HepG2 (cell line): ENCODE measurements at regions not wholly inside any gene's neighbourhood (a gene's known extent, or its start where the extent isn't known, plus 50 kb on each side); places are given as distances from the start of the nearest gene placed in this dataset.

Experiments
- ATAC-seq: fragments of 200-7000 bp; cut with Tn5 transposase; 3 replicates; pipeline ENCODE4 v1.9.1; 2020; ENCODE audit warnings: mild to moderate bottlenecking, moderate library complexity
- BruUV-seq: library from RNA; stranded (reverse); fragments of 400-500 nt; replicated peaks from 2 replicates; lab custom pipeline; 2021; lab: Mats Ljungman, UMichigan
- CTCF ChIA-PET: fragments of 300-600 bp; formaldehyde crosslinking; extraction: SDS; loops from one replicate; lab custom pipeline; 2021; ENCODE audit warnings: low total read pairs, inconsistent platforms, low intra/inter-chr PET ratio; lab: Yijun Ruan, JAX
- POLR2A ChIA-PET: fragments of 350-600 bp; sonication (Branson Sonifier 250); formaldehyde crosslinking; loops from one replicate; lab custom pipeline; 2020; ENCODE audit warnings: antibody characterized with exemption, inconsistent platforms; lab: Yijun Ruan, JAX
- DNase-seq: peaks from one replicate; pipeline ENCODE4 v3.0.0-alpha.2; 2015; ENCODE audit warnings: low spot score
- FAIRE-seq: peaks from 3 replicates; lab custom pipeline; 2011; peaks lifted over from hg19 to GRCh38; lab: Jason Lieb, UNC
- H2AFZ ChIP-seq: one replicate; pipeline ENCODE4 v1.6.1; 2011; ENCODE audit warnings: low read length, inconsistent platforms
- H3K27ac ChIP-seq: fragments of 300-600 bp; 3 replicates; pipeline ENCODE4 v1.8.0; 2011; ENCODE audit warnings: mixed run types, mild to moderate bottlenecking, mixed read lengths, low read length, inconsistent platforms; ENCODE audit not compliant: insufficient read depth; ENCODE audit errors: extremely low read length
- H3K27me3 ChIP-seq, 2 experiments: fragments of 200-600 bp in 1 of 2; 2 replicates in 1 of 2; 3 replicates in 1 of 2; pipeline versions ENCODE4 v1.6.0 to v1.8.0; 2011; ENCODE audit warnings: low read length in 2 of 2, mild to moderate bottlenecking in 2 of 2, moderate library complexity in 2 of 2, inconsistent platforms in 1 of 2; ENCODE audit not compliant: insufficient read depth in 2 of 2, control insufficient read depth in 1 of 2
- H3K36me3 ChIP-seq, 2 experiments: fragments of 200-600 bp in 1 of 2; replicated peaks in 1 of 2; 2 replicates in 1 of 2; 3 replicates in 1 of 2; pipeline versions ENCODE4 v1.5.1 to v1.8.0; 2011; ENCODE audit warnings: low read length in 2 of 2, inconsistent platforms in 1 of 2; ENCODE audit not compliant: insufficient read depth in 2 of 2, control insufficient read depth in 1 of 2
- H3K4me1 ChIP-seq: 2 replicates; pipeline ENCODE4 v1.5.1; 2012; ENCODE audit warnings: low read length, inconsistent platforms; ENCODE audit not compliant: insufficient read depth
- H3K4me2 ChIP-seq: 2 replicates; pipeline ENCODE4 v1.6.0; 2011; ENCODE audit warnings: low read depth, low read length, inconsistent platforms
- H3K4me3 ChIP-seq, 3 experiments: fragments of 200-600 bp in 1 of 3; sonication (generic), shearing (Covaris generic) in 1 of 3; replicated peaks in 1 of 3; 2 replicates each; pipeline ENCODE4 v1.5.1; 2011 to 2016; ENCODE audit warnings: low read length in 3 of 3, inconsistent platforms in 2 of 3, low read depth in 2 of 3, mild to moderate bottlenecking in 2 of 3, control low read depth in 1 of 3, mixed read lengths in 1 of 3; ENCODE audit not compliant: insufficient read depth in 1 of 3
- H3K79me2 ChIP-seq: one replicate; pipeline ENCODE4 v1.6.1; 2011; ENCODE audit warnings: low read length, inconsistent platforms; ENCODE audit not compliant: insufficient read depth
- H3K9ac ChIP-seq: 2 replicates; pipeline ENCODE4 v1.6.0; 2011; ENCODE audit warnings: mild to moderate bottlenecking, low read depth, low read length, inconsistent platforms; ENCODE audit not compliant: insufficient read depth
- H3K9me3 ChIP-seq: 2 replicates; pipeline ENCODE4 v1.5.1; 2012; ENCODE audit warnings: mild to moderate bottlenecking, low read length
- H4K20me1 ChIP-seq: 2 replicates; pipeline ENCODE4 v1.6.0; 2011; ENCODE audit warnings: inconsistent platforms, mild to moderate bottlenecking, low read length, moderate library complexity; ENCODE audit not compliant: insufficient read depth
- AGO1 ChIP-seq: fragments of 200-400 bp; formaldehyde crosslinking; IDR thresholded peaks from 2 replicates; pipeline ENCODE4 v1.6.1; 2017; ENCODE audit warnings: mild to moderate bottlenecking, low read depth, low read length, moderate library complexity; ENCODE audit not compliant: poor library complexity, severe bottlenecking
- CEBPB ChIP-seq: IDR thresholded peaks from 2 replicates; pipeline ENCODE4 v1.6.1; 2011; ENCODE audit warnings: low read depth, low read length, improper control_type of control experiment, borderline replicate concordance
- EHMT2 ChIP-seq: fragments of 200-600 bp; sonication (generic); IDR thresholded peaks from 2 replicates; pipeline ENCODE4 v1.7.0; 2017; ENCODE audit warnings: antibody characterized with exemption, low read depth, low read length, borderline replicate concordance
- HCFC1 ChIP-seq: fragments of 150-350 bp; IDR thresholded peaks from 2 replicates; pipeline ENCODE4 v1.6.1; 2014; ENCODE audit warnings: low read depth, low read length
- PRMT3 ChIP-seq: sonication (generic); formaldehyde crosslinking; IDR thresholded peaks from 2 replicates; pipeline ENCODE4 v1.8.1; 2022; ENCODE audit warnings: low read depth, mild to moderate bottlenecking, moderate library complexity, missing genetic modification reagents, borderline replicate concordance
- TAF15 ChIP-seq: fragments of 200-400 bp; formaldehyde crosslinking; IDR thresholded peaks from one replicate; pipeline ENCODE4 v1.6.1; 2018; ENCODE audit warnings: mild to moderate bottlenecking, low read depth, low read length; ENCODE audit not compliant: poor library complexity, severe bottlenecking
- ZNF251 ChIP-seq: sonication (generic); formaldehyde crosslinking; IDR thresholded peaks from 2 replicates; pipeline ENCODE4 v1.9.0; 2021; ENCODE audit warnings: mild to moderate bottlenecking, missing genetic modification reagents
- ZNF3 ChIP-seq: IDR thresholded peaks from 2 replicates; pipeline ENCODE4 v1.7.0; 2017; ENCODE audit warnings: inconsistent platforms
- ZNF331 ChIP-seq: sonication (generic); formaldehyde crosslinking; IDR thresholded peaks from 2 replicates; pipeline ENCODE4 v1.4.0; 2020; ENCODE audit warnings: missing genetic modification reagents
- WGBS: methylation state at CpG from one replicate; pipeline ENCODE4 v1.1.6; 2017; ENCODE audit warnings: low lambda C conversion rate; 5-methylcytosine and 5-hydroxymethylcytosine counted together
- in situ Hi-C: cut with HindIII; loops from 2 replicates; pipeline ENCODE4 v1.10.0; 2017; ENCODE audit warnings: low pct_unique_long_range_greater_than_20kb; ENCODE audit not compliant: extremely low pct_ligation_motif_present
- intact Hi-C: fragments of 100-400 bp; cut with micrococcal nuclease; formaldehyde crosslinking; loops from one replicate; pipeline ENCODE4 v1.10.0; 2022; ENCODE audit not compliant: unreplicated experiment
- TF ChIP-seq, protein P1 (sequence below): sonication (generic); formaldehyde crosslinking; IDR thresholded peaks from 2 replicates; pipeline ENCODE4 v1.4.0; 2020; ENCODE audit warnings: missing genetic modification reagents
- TF ChIP-seq, protein P2 (sequence below): sonication (generic); formaldehyde crosslinking; IDR thresholded peaks from 2 replicates; pipeline ENCODE4 v1.5.0; 2020; ENCODE audit warnings: missing genetic modification reagents
- TF ChIP-seq, protein P3 (sequence below): sonication (generic); formaldehyde crosslinking; IDR thresholded peaks from 2 replicates; pipeline ENCODE4 v1.8.0; 2022; ENCODE audit warnings: mild to moderate bottlenecking, missing genetic modification reagents, moderate library complexity
- TF ChIP-seq, protein P4 (sequence below): sonication (generic); formaldehyde crosslinking; IDR thresholded peaks from 2 replicates; pipeline ENCODE4 v1.8.0; 2022; ENCODE audit warnings: mild to moderate bottlenecking, missing genetic modification reagents
- TF ChIP-seq, protein P5 (sequence below): sonication (generic); formaldehyde crosslinking; IDR thresholded peaks from 2 replicates; pipeline ENCODE4 v1.8.1; 2023; ENCODE audit warnings: missing genetic modification reagents, mild to moderate bottlenecking, borderline replicate concordance
- TF ChIP-seq, protein P6 (sequence below): sonication (generic); formaldehyde crosslinking; IDR thresholded peaks from 2 replicates; pipeline ENCODE4 v1.4.0; 2020; ENCODE audit warnings: mild to moderate bottlenecking, missing genetic modification reagents, borderline replicate concordance

DNA sequence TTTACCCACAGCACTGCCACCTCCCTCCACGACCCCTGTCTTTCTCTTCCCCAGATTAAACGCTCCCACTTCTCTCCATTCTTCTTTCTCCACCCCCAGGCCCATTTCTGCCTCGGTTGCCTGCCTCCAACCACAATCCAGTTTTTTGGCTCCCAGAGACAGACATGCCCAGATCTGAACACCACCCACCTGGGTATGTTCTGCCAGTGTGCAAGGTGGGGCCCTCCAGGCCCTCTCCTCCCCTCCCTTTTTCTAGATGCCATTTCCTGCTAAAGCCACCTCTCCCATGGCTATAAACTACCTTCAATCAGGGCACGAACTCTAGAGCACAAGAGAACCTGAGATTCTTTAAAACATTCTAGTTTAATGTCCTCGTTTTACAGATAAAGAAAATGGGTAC, 63.3 kb downstream of the IRF2BPL start:
- H3K4me2 ChIP-seq = no peak overlapping the region
- POLR2A ChIA-PET = no interaction called here
- CTCF ChIA-PET = no interaction called here
- H3K79me2 ChIP-seq = no peaks in the 10 kb centered on the region
- no peak overlapping the region for H3K9ac ChIP-seq
- no TSS peak for BruUV-seq
- no peaks in the 10 kb centered on the region for H3K36me3 ChIP-seq
- FAIRE-seq = no peak
- in situ Hi-C loops = loop anchor here (5.0 kb wide), 1 partner anchor 77 kb away; no protein-coding TSS in a partner anchor
- DNase-seq = no peak
- H2AFZ ChIP-seq = no peak overlapping the region
- H3K4me1 ChIP-seq = peaks cover 83% of the 10 kb centered on the region
- no peaks in the 10 kb centered on the region for H3K9me3 ChIP-seq
- no peak overlapping the region for H3K27ac ChIP-seq
- no peak for ATAC-seq
- intact Hi-C loops = loop anchor here (10.0 kb wide), 1 partner anchor 50 kb away; no protein-coding TSS in a partner anchor
- no peak overlapping the region for H3K4me3 ChIP-seq
- no peaks in the 10 kb centered on the region for H4K20me1 ChIP-seq
- WGBS = 76% methylated on average over 5 of the region's 5 CpGs
- no peaks in the 10 kb centered on the region for H3K27me3 ChIP-seq
- TF ChIP-seq TAF15 (no peak), PRMT3 (CRISPR knock-in tag) (no peak), ZNF251 (CRISPR knock-in tag) (no peak), ZNF331 (CRISPR knock-in tag) (no peak), EHMT2 (no peak), AGO1 (no peak), CEBPB (no peak), HCFC1 (no peak), ZNF3 (CRISPR knock-in tag) (no peak)
- TF ChIP-seq, protein P1, sequence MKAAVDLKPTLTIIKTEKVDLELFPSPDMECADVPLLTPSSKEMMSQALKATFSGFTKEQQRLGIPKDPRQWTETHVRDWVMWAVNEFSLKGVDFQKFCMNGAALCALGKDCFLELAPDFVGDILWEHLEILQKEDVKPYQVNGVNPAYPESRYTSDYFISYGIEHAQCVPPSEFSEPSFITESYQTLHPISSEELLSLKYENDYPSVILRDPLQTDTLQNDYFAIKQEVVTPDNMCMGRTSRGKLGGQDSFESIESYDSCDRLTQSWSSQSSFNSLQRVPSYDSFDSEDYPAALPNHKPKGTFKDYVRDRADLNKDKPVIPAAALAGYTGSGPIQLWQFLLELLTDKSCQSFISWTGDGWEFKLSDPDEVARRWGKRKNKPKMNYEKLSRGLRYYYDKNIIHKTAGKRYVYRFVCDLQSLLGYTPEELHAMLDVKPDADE (CRISPR knock-in tag) = no peak
- TF ChIP-seq, protein P2, sequence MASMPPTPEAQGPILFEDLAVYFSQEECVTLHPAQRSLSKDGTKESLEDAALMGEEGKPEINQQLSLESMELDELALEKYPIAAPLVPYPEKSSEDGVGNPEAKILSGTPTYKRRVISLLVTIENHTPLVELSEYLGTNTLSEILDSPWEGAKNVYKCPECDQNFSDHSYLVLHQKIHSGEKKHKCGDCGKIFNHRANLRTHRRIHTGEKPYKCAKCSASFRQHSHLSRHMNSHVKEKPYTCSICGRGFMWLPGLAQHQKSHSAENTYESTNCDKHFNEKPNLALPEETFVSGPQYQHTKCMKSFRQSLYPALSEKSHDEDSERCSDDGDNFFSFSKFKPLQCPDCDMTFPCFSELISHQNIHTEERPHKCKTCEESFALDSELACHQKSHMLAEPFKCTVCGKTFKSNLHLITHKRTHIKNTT (CRISPR knock-in tag) = no peak
- TF ChIP-seq, protein P3, sequence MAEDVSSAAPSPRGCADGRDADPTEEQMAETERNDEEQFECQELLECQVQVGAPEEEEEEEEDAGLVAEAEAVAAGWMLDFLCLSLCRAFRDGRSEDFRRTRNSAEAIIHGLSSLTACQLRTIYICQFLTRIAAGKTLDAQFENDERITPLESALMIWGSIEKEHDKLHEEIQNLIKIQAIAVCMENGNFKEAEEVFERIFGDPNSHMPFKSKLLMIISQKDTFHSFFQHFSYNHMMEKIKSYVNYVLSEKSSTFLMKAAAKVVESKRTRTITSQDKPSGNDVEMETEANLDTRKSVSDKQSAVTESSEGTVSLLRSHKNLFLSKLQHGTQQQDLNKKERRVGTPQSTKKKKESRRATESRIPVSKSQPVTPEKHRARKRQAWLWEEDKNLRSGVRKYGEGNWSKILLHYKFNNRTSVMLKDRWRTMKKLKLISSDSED (CRISPR knock-in tag) = no peak
- TF ChIP-seq, protein P4, sequence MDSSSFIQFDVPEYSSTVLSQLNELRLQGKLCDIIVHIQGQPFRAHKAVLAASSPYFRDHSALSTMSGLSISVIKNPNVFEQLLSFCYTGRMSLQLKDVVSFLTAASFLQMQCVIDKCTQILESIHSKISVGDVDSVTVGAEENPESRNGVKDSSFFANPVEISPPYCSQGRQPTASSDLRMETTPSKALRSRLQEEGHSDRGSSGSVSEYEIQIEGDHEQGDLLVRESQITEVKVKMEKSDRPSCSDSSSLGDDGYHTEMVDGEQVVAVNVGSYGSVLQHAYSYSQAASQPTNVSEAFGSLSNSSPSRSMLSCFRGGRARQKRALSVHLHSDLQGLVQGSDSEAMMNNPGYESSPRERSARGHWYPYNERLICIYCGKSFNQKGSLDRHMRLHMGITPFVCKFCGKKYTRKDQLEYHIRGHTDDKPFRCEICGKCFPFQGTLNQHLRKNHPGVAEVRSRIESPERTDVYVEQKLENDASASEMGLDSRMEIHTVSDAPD (CRISPR knock-in tag) = no peak
- TF ChIP-seq, protein P5, sequence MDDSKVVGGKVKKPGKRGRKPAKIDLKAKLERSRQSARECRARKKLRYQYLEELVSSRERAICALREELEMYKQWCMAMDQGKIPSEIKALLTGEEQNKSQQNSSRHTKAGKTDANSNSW = no peak
- TF ChIP-seq, protein P6, sequence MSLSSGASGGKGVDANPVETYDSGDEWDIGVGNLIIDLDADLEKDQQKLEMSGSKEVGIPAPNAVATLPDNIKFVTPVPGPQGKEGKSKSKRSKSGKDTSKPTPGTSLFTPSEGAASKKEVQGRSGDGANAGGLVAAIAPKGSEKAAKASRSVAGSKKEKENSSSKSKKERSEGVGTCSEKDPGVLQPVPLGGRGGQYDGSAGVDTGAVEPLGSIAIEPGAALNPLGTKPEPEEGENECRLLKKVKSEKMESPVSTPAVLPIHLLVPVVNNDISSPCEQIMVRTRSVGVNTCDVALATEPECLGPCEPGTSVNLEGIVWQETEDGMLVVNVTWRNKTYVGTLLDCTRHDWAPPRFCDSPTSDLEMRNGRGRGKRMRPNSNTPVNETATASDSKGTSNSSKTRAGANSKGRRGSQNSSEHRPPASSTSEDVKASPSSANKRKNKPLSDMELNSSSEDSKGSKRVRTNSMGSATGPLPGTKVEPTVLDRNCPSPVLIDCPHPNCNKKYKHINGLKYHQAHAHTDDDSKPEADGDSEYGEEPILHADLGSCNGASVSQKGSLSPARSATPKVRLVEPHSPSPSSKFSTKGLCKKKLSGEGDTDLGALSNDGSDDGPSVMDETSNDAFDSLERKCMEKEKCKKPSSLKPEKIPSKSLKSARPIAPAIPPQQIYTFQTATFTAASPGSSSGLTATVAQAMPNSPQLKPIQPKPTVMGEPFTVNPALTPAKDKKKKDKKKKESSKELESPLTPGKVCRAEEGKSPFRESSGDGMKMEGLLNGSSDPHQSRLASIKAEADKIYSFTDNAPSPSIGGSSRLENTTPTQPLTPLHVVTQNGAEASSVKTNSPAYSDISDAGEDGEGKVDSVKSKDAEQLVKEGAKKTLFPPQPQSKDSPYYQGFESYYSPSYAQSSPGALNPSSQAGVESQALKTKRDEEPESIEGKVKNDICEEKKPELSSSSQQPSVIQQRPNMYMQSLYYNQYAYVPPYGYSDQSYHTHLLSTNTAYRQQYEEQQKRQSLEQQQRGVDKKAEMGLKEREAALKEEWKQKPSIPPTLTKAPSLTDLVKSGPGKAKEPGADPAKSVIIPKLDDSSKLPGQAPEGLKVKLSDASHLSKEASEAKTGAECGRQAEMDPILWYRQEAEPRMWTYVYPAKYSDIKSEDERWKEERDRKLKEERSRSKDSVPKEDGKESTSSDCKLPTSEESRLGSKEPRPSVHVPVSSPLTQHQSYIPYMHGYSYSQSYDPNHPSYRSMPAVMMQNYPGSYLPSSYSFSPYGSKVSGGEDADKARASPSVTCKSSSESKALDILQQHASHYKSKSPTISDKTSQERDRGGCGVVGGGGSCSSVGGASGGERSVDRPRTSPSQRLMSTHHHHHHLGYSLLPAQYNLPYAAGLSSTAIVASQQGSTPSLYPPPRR = no peak
